ENCODE measurements at regions not wholly inside any gene's neighbourhood (a gene's known extent, or its start where the extent isn't known, plus 50 kb on each side); places are given as distances from the start of the nearest gene placed in this dataset.

- TF ChIP-seq POLR2A (IDR thresholded peaks at IDR 0.05) (no peak), CTCF (IDR thresholded peaks at IDR 0.05) (no peak)
Observed at GRCh38 chr1:168437821-168438220, 106.0 kb downstream of the XCL2 start.

Measured in upper lobe of left lung (tissue), 4 donors.